ENCODE measurements at regions not wholly inside any gene's neighbourhood (a gene's known extent, or its start where the extent isn't known, plus 50 kb on each side); places are given as distances from the start of the nearest gene placed in this dataset.

DNA sequence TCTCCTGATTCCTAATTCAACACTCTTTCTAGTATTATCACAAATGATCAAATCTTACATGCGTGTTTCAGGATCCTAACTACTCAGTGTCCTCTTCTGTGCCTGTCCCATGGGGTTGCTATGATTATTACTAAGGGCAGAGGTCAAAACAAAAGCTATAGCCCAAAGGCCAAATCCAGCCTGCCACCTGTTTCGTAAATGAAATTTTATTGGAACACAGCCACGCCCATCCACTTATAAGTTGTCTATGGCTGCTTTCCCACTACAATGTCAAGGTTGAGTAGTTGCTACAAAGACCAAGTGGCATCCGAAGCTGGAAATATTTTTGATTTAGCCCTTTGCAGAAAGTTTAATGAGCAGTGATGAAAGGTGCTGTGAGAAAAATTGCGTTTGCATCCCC is 336.6 kb downstream of the TMEM114 start:
- Mint-ChIP-seq H3K4me3 (no peak overlapping the region), H3K4me1 (peaks cover 12% of the 10 kb centered on the region), H3K27me3 (ENCODE audit: insufficient read depth, low read depth, poor library complexity) (peaks cover 8% of the 10 kb centered on the region), H3K9me3 (no peaks in the 10 kb centered on the region), H3K27ac (no peak overlapping the region), H3K36me3 (ENCODE audit: low read depth) (no peaks in the 10 kb centered on the region)
- Histone ChIP-seq H3K4me3 (no peak overlapping the region), H3K79me2 (replicated peaks; ENCODE audit: insufficient read depth) (no peaks in the 10 kb centered on the region), H3K27me3 (ENCODE audit: insufficient read depth) (no peaks in the 10 kb centered on the region), H3F3A (replicated peaks; ENCODE audit: low read depth) (no peaks in the 10 kb centered on the region), H3K27ac (ENCODE audit: low read depth) (no peak overlapping the region), H3K4me2 (no peak overlapping the region), H3K9me2 (ENCODE audit: insufficient read depth) (no peaks in the 10 kb centered on the region), H3K4me1 (ENCODE audit: insufficient read depth) (no peaks in the 10 kb centered on the region; the same call in 1 of the 2 replicates), H3K36me3 (ENCODE audit: insufficient read depth) (no peaks in the 10 kb centered on the region), H4K20me1 (replicated peaks; ENCODE audit: insufficient read depth) (no peaks in the 10 kb centered on the region), H2AFZ (no peak overlapping the region)
- no peak for DNase-seq (ENCODE audit: low spot score)
- no peak for ATAC-seq
- TF ChIP-seq JUNB (IDR thresholded peaks at IDR 0.05; ENCODE audit: unreplicated experiment) (no peak), ETS1 (IDR thresholded peaks at IDR 0.05) (no peak), CREB1 (CRISPR knock-in tag; IDR thresholded peaks at IDR 0.05; ENCODE audit: low read depth) (no peak), ZNF331 (CRISPR knock-in tag; IDR thresholded peaks at IDR 0.05; ENCODE audit: low read depth) (no peak), ZNF114 (CRISPR knock-in tag; IDR thresholded peaks at IDR 0.05) (no peak), STAT1 (IDR thresholded peaks at IDR 0.05; ENCODE audit: unreplicated experiment) (no peak), POLR2AphosphoS5 (IDR thresholded peaks at IDR 0.05; ENCODE audit: low read depth) (no peak), NANOG (IDR thresholded peaks at IDR 0.05; ENCODE audit: borderline replicate concordance) (no peak), EZH2phosphoT487 (IDR thresholded peaks at IDR 0.05; ENCODE audit: unreplicated experiment) (no peak), EZH2 (IDR thresholded peaks at IDR 0.05; ENCODE audit: low read depth, unreplicated experiment) (no peak)
- TF ChIP-seq, protein P1, sequence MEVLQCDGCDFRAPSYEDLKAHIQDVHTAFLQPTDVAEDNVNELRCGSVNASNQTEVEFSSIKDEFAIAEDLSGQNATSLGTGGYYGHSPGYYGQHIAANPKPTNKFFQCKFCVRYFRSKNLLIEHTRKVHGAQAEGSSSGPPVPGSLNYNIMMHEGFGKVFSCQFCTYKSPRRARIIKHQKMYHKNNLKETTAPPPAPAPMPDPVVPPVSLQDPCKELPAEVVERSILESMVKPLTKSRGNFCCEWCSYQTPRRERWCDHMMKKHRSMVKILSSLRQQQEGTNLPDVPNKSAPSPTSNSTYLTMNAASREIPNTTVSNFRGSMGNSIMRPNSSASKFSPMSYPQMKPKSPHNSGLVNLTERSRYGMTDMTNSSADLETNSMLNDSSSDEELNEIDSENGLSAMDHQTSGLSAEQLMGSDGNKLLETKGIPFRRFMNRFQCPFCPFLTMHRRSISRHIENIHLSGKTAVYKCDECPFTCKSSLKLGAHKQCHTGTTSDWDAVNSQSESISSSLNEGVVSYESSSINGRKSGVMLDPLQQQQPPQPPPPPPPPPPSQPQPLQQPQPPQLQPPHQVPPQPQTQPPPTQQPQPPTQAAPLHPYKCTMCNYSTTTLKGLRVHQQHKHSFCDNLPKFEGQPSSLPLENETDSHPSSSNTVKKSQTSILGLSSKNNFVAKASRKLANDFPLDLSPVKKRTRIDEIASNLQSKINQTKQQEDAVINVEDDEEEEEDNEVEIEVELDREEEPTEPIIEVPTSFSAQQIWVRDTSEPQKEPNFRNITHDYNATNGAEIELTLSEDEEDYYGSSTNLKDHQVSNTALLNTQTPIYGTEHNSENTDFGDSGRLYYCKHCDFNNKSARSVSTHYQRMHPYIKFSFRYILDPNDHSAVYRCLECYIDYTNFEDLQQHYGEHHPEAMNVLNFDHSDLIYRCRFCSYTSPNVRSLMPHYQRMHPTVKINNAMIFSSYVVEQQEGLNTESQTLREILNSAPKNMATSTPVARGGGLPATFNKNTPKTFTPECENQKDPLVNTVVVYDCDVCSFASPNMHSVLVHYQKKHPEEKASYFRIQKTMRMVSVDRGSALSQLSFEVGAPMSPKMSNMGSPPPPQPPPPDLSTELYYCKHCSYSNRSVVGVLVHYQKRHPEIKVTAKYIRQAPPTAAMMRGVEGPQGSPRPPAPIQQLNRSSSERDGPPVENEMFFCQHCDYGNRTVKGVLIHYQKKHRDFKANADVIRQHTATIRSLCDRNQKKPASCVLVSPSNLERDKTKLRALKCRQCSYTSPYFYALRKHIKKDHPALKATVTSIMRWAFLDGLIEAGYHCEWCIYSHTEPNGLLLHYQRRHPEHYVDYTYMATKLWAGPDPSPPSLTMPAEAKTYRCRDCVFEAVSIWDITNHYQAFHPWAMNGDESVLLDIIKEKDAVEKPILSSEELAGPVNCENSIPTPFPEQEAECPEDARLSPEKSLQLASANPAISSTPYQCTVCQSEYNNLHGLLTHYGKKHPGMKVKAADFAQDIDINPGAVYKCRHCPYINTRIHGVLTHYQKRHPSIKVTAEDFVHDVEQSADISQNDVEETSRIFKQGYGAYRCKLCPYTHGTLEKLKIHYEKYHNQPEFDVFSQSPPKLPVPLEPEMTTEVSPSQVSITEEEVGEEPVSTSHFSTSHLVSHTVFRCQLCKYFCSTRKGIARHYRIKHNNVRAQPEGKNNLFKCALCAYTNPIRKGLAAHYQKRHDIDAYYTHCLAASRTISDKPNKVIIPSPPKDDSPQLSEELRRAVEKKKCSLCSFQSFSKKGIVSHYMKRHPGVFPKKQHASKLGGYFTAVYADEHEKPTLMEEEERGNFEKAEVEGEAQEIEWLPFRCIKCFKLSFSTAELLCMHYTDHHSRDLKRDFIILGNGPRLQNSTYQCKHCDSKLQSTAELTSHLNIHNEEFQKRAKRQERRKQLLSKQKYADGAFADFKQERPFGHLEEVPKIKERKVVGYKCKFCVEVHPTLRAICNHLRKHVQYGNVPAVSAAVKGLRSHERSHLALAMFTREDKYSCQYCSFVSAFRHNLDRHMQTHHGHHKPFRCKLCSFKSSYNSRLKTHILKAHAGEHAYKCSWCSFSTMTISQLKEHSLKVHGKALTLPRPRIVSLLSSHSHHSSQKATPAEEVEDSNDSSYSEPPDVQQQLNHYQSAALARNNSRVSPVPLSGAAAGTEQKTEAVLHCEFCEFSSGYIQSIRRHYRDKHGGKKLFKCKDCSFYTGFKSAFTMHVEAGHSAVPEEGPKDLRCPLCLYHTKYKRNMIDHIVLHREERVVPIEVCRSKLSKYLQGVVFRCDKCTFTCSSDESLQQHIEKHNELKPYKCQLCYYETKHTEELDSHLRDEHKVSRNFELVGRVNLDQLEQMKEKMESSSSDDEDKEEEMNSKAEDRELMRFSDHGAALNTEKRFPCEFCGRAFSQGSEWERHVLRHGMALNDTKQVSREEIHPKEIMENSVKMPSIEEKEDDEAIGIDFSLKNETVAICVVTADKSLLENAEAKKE (CRISPR knock-in tag; IDR thresholded peaks at IDR 0.05): no peak
- TF ChIP-seq, protein P2, sequence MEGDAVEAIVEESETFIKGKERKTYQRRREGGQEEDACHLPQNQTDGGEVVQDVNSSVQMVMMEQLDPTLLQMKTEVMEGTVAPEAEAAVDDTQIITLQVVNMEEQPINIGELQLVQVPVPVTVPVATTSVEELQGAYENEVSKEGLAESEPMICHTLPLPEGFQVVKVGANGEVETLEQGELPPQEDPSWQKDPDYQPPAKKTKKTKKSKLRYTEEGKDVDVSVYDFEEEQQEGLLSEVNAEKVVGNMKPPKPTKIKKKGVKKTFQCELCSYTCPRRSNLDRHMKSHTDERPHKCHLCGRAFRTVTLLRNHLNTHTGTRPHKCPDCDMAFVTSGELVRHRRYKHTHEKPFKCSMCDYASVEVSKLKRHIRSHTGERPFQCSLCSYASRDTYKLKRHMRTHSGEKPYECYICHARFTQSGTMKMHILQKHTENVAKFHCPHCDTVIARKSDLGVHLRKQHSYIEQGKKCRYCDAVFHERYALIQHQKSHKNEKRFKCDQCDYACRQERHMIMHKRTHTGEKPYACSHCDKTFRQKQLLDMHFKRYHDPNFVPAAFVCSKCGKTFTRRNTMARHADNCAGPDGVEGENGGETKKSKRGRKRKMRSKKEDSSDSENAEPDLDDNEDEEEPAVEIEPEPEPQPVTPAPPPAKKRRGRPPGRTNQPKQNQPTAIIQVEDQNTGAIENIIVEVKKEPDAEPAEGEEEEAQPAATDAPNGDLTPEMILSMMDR (conservative IDR thresholded peaks at IDR 0.05; ENCODE audit: low read depth in 2 of 2): no peak
- TF ChIP-seq, protein P3, sequence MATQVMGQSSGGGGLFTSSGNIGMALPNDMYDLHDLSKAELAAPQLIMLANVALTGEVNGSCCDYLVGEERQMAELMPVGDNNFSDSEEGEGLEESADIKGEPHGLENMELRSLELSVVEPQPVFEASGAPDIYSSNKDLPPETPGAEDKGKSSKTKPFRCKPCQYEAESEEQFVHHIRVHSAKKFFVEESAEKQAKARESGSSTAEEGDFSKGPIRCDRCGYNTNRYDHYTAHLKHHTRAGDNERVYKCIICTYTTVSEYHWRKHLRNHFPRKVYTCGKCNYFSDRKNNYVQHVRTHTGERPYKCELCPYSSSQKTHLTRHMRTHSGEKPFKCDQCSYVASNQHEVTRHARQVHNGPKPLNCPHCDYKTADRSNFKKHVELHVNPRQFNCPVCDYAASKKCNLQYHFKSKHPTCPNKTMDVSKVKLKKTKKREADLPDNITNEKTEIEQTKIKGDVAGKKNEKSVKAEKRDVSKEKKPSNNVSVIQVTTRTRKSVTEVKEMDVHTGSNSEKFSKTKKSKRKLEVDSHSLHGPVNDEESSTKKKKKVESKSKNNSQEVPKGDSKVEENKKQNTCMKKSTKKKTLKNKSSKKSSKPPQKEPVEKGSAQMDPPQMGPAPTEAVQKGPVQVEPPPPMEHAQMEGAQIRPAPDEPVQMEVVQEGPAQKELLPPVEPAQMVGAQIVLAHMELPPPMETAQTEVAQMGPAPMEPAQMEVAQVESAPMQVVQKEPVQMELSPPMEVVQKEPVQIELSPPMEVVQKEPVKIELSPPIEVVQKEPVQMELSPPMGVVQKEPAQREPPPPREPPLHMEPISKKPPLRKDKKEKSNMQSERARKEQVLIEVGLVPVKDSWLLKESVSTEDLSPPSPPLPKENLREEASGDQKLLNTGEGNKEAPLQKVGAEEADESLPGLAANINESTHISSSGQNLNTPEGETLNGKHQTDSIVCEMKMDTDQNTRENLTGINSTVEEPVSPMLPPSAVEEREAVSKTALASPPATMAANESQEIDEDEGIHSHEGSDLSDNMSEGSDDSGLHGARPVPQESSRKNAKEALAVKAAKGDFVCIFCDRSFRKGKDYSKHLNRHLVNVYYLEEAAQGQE (IDR thresholded peaks at IDR 0.05; ENCODE audit: unreplicated experiment): no peak

Data from GM23338 (cell line).